ENCODE measurements at regions not wholly inside any gene's neighbourhood (a gene's known extent, or its start where the extent isn't known, plus 50 kb on each side); places are given as distances from the start of the nearest gene placed in this dataset.

DNA sequence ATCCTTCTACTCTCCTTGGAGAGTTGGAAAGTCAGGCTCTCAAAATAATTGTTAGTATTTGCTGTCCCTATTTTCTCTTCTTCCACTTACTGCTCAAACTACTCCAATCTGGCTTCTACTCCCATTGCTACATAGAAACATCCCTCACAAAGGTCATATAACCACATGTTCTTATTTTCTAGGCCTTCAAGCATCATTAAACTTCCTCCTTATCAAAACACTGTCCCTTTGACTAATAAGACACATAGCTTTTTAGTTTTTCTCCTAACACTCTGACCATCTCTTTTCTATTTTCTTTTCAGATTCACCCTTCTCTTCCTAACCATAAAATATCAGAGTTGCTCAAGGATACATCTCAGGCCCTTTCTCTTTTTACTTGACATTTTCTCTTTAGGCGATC is 148.3 kb downstream of the MBD2 start:
- Histone ChIP-seq H3K9ac (ENCODE audit: insufficient read length) (no peak overlapping the region), H3K36me3 (ENCODE audit: insufficient read depth, low read length) (no peaks in the 10 kb centered on the region), H3K27ac (no peak overlapping the region), H3K9me3 (ENCODE audit: low read depth, low read length) (no peaks in the 10 kb centered on the region), H3K4me3 (no peak overlapping the region)
- no peak for TF ChIP-seq EZH2 (IDR thresholded peaks at IDR 0.05)
- TF ChIP-seq FOXP2 (optimal IDR thresholded peaks at IDR 0.05; ENCODE audit: control extremely low read depth, extremely low read length, insufficient read depth), result no peak
- no peak for TF ChIP-seq POLR2AphosphoS5 (IDR thresholded peaks at IDR 0.05; ENCODE audit: borderline replicate concordance, low read depth, low read length)
- no peak for DNase-seq (ENCODE audit: low read depth, low spot score)

DNA sequence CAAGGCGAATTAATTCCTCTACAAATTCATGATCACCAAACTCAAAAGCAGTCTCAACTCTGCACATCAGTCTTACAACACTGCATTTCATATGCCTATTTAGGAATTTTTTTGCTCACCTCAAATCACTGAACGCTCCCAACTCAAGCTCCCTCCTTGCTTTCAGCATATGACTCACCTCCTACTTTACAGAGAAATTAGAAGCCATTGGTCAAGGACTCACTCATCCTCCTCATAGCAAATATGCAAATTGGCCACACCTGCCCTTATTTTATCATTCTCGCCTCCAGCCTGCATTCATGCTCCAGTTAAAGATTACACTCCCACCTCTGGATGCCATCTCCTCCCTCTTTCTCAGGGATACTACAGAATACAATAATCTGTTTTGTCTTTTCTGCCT is 148.8 kb downstream of the MBD2 start:
- Histone ChIP-seq H3K9me3 (ENCODE audit: low read depth, low read length) (no peaks in the 10 kb centered on the region), H3K9ac (ENCODE audit: insufficient read length) (no peak overlapping the region), H3K36me3 (ENCODE audit: insufficient read depth, low read length) (no peaks in the 10 kb centered on the region), H3K4me3 (no peak overlapping the region), H3K27ac (no peak overlapping the region)
- no peak for DNase-seq (ENCODE audit: low read depth, low spot score)
- TF ChIP-seq FOXP2 (optimal IDR thresholded peaks at IDR 0.05; ENCODE audit: control extremely low read depth, extremely low read length, insufficient read depth) (no peak), EZH2 (IDR thresholded peaks at IDR 0.05) (no peak), POLR2AphosphoS5 (IDR thresholded peaks at IDR 0.05; ENCODE audit: borderline replicate concordance, low read depth, low read length) (no peak)

DNA sequence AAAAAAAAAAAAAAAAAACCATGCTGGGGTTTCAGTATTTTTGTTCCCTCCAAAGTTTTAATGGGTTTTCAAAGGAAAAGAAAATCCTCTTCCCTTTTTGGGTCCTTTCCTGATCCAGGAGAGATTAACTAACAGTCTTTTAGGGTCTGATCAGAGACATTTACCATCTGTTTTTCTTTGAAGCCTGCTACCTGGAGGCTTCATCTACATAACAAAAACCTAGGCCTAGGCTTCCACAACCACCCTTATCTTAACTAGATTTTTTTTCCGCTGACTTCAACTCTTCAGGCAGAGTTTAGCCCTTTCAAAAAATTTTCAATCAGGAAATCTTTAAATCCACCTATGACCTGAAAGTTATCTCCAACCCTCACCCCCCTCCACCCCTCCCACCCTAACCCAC is 154.7 kb downstream of the MBD2 start:
- H3K9ac ChIP-seq (ENCODE audit: insufficient read length), result no peak overlapping the region

DNA sequence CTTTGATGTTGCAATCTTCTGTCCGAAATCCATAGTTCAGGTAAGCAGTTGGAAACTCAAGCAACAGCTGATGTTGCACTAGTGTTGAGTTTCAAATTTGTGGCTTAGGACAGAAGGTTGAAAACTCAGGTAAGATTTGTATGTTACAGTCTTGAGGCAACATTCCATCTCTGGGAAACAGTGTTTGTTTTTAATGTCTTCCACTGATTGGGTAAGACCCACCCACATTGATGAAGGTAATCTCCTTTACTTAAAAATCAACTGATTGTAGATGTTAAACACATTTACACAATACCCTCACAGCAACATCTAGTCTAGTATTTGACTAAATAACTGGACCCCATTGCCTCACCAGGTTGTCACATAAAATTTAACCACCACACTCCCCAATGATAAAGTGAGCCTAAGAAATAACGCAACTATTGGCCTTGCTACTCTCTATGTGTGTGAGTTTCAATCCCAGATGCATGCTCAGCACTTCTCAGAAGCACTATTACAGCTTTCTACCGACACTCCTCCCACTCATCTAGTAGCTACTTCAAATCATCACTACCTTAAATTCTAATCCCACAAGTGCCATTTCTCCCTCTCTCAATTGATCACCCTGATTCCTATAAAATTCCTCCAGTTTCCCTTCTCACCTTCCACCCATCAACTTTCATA is 164.0 kb downstream of the MBD2 start:
- H3K4me3 ChIP-seq, result no peak overlapping the region
- H3K9ac ChIP-seq (ENCODE audit: insufficient read length), result no peak overlapping the region
- no peaks in the 10 kb centered on the region for H3K9me3 ChIP-seq (ENCODE audit: low read depth, low read length)
- no peak for TF ChIP-seq POLR2AphosphoS5 (IDR thresholded peaks at IDR 0.05; ENCODE audit: borderline replicate concordance, low read depth, low read length)
- TF ChIP-seq FOXP2 (optimal IDR thresholded peaks at IDR 0.05; ENCODE audit: control extremely low read depth, extremely low read length, insufficient read depth), result no peak
- no peak for TF ChIP-seq EZH2 (IDR thresholded peaks at IDR 0.05)
- no peaks in the 10 kb centered on the region for H3K36me3 ChIP-seq (ENCODE audit: insufficient read depth, low read length)
- DNase-seq (ENCODE audit: low read depth, low spot score), result no peak
- no peak overlapping the region for H3K27ac ChIP-seq

More for the DNA sequence above, 154.7 kb downstream of the MBD2 start:
- no peak for DNase-seq (ENCODE audit: low read depth, low spot score)
- no peaks in the 10 kb centered on the region for H3K9me3 ChIP-seq (ENCODE audit: low read depth, low read length)
- H3K27ac ChIP-seq, result no peak overlapping the region
- no peaks in the 10 kb centered on the region for H3K36me3 ChIP-seq (ENCODE audit: insufficient read depth, low read length)
- TF ChIP-seq POLR2AphosphoS5 (IDR thresholded peaks at IDR 0.05; ENCODE audit: borderline replicate concordance, low read depth, low read length), result no peak
- no peak for TF ChIP-seq FOXP2 (optimal IDR thresholded peaks at IDR 0.05; ENCODE audit: control extremely low read depth, extremely low read length, insufficient read depth)
- TF ChIP-seq EZH2 (IDR thresholded peaks at IDR 0.05), result no peak
- no peak overlapping the region for H3K4me3 ChIP-seq

DNA sequence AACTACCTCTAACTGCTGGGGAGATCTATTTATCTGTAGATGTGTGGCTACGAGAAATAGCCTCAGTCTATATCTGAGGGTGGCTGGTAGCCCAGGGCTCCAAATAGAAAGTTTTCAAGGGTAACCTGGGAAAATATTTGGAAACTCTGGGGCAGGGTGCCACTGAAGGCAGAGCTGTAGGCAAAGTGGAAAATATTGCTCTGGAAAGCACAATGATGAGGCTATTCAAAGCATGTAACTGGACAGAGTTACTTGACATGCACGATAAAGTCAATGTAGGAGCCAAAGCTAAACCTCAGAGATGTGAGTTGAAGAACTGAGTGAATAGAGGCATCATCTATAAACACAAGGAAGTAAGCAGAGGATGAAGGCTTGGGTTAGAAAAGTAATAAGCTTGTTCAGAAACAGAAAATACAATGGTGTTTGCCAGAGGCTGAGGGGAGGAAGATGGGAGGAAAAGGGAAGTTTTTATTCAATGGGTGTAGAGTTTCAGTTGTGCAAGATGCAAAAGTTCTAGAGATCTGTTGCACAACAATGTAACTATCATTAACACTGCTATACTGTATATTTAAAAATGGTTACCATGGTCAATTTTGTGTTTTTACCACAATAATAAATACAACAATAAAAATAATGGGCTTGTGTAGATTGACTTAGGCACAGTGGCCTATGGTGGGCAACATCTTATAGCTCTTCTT is 171.6 kb downstream of the MBD2 start:
- H3K36me3 ChIP-seq (ENCODE audit: insufficient read depth, low read length), result no peaks in the 10 kb centered on the region
- TF ChIP-seq POLR2AphosphoS5 (IDR thresholded peaks at IDR 0.05; ENCODE audit: borderline replicate concordance, low read depth, low read length) (no peak), FOXP2 (optimal IDR thresholded peaks at IDR 0.05; ENCODE audit: control extremely low read depth, extremely low read length, insufficient read depth) (no peak), EZH2 (IDR thresholded peaks at IDR 0.05) (no peak)
- no peak overlapping the region for H3K27ac ChIP-seq
- H3K9ac ChIP-seq (ENCODE audit: insufficient read length), result no peak overlapping the region
- no peaks in the 10 kb centered on the region for H3K9me3 ChIP-seq (ENCODE audit: low read depth, low read length)
- H3K4me3 ChIP-seq, result no peak overlapping the region
- DNase-seq (ENCODE audit: low read depth, low spot score), result no peak

DNA sequence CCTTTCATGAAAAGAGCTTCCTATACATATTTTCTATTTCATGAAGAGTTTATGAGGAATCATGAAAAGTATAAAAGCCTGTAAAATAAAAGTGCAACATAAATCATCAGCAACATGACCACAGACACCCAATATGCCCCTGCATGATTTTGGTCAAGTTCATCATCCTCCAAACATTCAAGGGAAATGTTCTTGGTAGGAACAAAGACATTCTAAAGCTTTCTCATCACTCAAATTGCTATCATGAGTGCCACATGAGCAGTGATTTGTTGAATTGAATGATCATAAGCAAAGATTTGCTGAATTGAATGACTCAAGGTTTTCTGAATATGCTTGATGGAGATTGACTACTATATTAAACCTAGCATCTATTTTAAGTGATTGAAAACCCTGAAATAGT is 172.2 kb downstream of the MBD2 start:
- no peak overlapping the region for H3K4me3 ChIP-seq
- H3K36me3 ChIP-seq (ENCODE audit: insufficient read depth, low read length), result no peaks in the 10 kb centered on the region
- no peak for TF ChIP-seq FOXP2 (optimal IDR thresholded peaks at IDR 0.05; ENCODE audit: control extremely low read depth, extremely low read length, insufficient read depth)
- TF ChIP-seq POLR2AphosphoS5 (IDR thresholded peaks at IDR 0.05; ENCODE audit: borderline replicate concordance, low read depth, low read length), result no peak
- TF ChIP-seq EZH2 (IDR thresholded peaks at IDR 0.05), result no peak
- no peaks in the 10 kb centered on the region for H3K9me3 ChIP-seq (ENCODE audit: low read depth, low read length)
- H3K9ac ChIP-seq (ENCODE audit: insufficient read length), result no peak overlapping the region
- no peak overlapping the region for H3K27ac ChIP-seq
- no peak for DNase-seq (ENCODE audit: low read depth, low spot score)

DNA sequence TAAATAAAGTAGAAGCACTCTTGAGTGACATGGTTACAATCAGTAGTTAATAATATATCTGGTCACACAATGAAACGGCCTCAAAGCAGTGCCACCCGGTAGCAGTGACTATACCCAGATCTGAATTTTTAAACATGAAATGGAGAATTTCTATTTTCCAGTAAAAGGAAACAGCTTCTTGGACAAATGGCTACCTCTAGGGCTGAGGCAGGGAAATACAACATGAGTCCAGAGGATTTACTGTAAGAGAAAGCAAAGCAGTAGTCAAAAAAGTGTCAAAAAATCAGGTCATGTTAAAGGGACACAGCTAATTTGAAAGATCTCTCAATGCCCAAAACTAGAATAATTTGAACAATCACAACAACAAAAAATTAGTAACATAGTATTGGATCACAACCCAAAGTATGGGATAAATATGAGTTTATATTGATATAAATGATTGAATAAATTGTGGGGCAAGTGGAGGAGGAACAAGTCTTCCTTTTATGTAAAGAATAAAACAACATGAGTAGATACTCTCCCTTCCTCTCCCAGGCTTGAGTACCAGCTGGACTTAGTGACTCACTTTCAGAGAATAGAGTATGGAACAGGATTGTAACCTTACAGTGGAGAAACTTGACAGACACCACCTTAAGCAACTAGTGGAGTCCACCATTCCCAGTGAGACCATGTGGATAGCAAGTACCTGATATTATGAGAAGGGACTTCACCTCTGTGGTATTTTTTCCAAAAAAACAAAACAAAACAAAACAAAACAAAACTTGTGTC is 180.8 kb downstream of the MBD2 start:
- Histone ChIP-seq H3K27ac (no peak overlapping the region), H3K36me3 (ENCODE audit: insufficient read depth, low read length) (no peaks in the 10 kb centered on the region), H3K9me3 (ENCODE audit: low read depth, low read length) (no peaks in the 10 kb centered on the region), H3K4me3 (no peak overlapping the region), H3K9ac (ENCODE audit: insufficient read length) (no peak overlapping the region)
- DNase-seq (ENCODE audit: low read depth, low spot score), result no peak
- TF ChIP-seq EZH2 (IDR thresholded peaks at IDR 0.05) (no peak), FOXP2 (optimal IDR thresholded peaks at IDR 0.05; ENCODE audit: control extremely low read depth, extremely low read length, insufficient read depth) (no peak), POLR2AphosphoS5 (IDR thresholded peaks at IDR 0.05; ENCODE audit: borderline replicate concordance, low read depth, low read length) (no peak)

DNA sequence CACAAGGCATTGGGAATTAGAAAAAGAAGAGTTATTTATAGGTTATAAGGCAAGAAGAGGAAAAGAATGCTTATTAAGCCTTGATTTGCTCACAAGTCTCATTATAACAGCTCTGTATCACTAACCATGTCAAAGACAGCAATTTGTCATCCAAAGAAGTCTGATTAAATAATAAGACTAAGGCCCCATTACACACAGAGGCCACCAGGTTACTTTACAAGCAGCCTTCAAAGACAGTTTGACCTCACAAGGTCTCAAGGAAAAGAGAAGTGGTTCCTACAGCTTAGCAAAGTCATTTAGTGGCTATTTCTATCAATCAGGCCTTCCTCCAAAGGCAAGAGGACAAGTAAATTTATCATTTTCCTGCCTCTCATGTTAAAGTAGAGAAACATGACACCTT is 188.5 kb downstream of the MBD2 start:
- Histone ChIP-seq H3K36me3 (ENCODE audit: insufficient read depth, low read length) (no peaks in the 10 kb centered on the region), H3K4me3 (no peak overlapping the region), H3K9me3 (ENCODE audit: low read depth, low read length) (no peaks in the 10 kb centered on the region), H3K9ac (ENCODE audit: insufficient read length) (no peak overlapping the region), H3K27ac (no peak overlapping the region)
- TF ChIP-seq EZH2 (IDR thresholded peaks at IDR 0.05) (no peak), FOXP2 (optimal IDR thresholded peaks at IDR 0.05; ENCODE audit: control extremely low read depth, extremely low read length, insufficient read depth) (no peak), POLR2AphosphoS5 (IDR thresholded peaks at IDR 0.05; ENCODE audit: borderline replicate concordance, low read depth, low read length) (no peak)
- DNase-seq (ENCODE audit: low read depth, low spot score), result no peak
